Astrocyte (in vitro differentiated cells and primary cell): ENCODE measurements at regions not wholly inside any gene's neighbourhood (a gene's known extent, or its start where the extent isn't known, plus 50 kb on each side); places are given as distances from the start of the nearest gene placed in this dataset.

Source experiments
- EZH2 ChIP-seq: IDR thresholded peaks from 2 replicates; pipeline ENCODE4 v1.6.1; 2012; ENCODE audit warnings: mild to moderate bottlenecking, low read length, inconsistent platforms; ENCODE audit not compliant: insufficient read depth
- TF ChIP-seq, protein P1 (sequence below): IDR thresholded peaks from 2 replicates; pipeline ENCODE4 v1.5.1; 2011; ENCODE audit warnings: low read depth, mild to moderate bottlenecking, inconsistent platforms, low read length, moderate library complexity; ENCODE audit not compliant: insufficient read depth

GRCh38 chr7:123303926-123304325, 104.2 kb upstream of the SLC13A1 start:
- no peak for TF ChIP-seq EZH2
- TF ChIP-seq, protein P1, sequence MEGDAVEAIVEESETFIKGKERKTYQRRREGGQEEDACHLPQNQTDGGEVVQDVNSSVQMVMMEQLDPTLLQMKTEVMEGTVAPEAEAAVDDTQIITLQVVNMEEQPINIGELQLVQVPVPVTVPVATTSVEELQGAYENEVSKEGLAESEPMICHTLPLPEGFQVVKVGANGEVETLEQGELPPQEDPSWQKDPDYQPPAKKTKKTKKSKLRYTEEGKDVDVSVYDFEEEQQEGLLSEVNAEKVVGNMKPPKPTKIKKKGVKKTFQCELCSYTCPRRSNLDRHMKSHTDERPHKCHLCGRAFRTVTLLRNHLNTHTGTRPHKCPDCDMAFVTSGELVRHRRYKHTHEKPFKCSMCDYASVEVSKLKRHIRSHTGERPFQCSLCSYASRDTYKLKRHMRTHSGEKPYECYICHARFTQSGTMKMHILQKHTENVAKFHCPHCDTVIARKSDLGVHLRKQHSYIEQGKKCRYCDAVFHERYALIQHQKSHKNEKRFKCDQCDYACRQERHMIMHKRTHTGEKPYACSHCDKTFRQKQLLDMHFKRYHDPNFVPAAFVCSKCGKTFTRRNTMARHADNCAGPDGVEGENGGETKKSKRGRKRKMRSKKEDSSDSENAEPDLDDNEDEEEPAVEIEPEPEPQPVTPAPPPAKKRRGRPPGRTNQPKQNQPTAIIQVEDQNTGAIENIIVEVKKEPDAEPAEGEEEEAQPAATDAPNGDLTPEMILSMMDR: no peak
